Tibial nerve (tissue), 4 donors: ENCODE measurements at regions not wholly inside any gene's neighbourhood (a gene's known extent, or its start where the extent isn't known, plus 50 kb on each side); places are given as distances from the start of the nearest gene placed in this dataset.

ENCODE experiments used
- DNase-seq, 2 donors: peaks; one replicate each; pipeline ENCODE4 v3.0.0-alpha.2; 2019; ENCODE audit warnings: low spot score in 2 of 2
- H3K27ac ChIP-seq, 4 donors: fragments of 200-600 bp; sonication (generic) in 3 of 4; one replicate each; pipeline ENCODE4 v1.5.1; 2017 to 2019; ENCODE audit warnings: mild to moderate bottlenecking in 1 of 4
- H3K27me3 ChIP-seq, 2 donors: fragments of 200-600 bp; sonication (generic) in 1 of 2; one replicate each; pipeline versions ENCODE4 v1.5.1 to v1.6.0; 2017 to 2019
- H3K36me3 ChIP-seq, 3 donors: fragments of 200-600 bp; sonication (generic); one replicate each; pipeline ENCODE4 v1.5.1; 2018 to 2019
- H3K4me1 ChIP-seq, 4 donors: fragments of 200-600 bp; sonication (generic) in 3 of 4; one replicate each; pipeline ENCODE4 v1.5.1; 2017 to 2019
- H3K4me3 ChIP-seq, 4 donors: fragments of 200-600 bp; sonication (generic) in 3 of 4; one replicate each; pipeline ENCODE4 v1.5.1; 2017 to 2019; ENCODE audit warnings: mild to moderate bottlenecking in 1 of 4, moderate library complexity in 1 of 4
- H3K9me3 ChIP-seq, 4 donors: fragments of 200-600 bp; sonication (generic) in 3 of 4; one replicate each; pipeline ENCODE4 v1.5.1; 2017 to 2019
- EP300 ChIP-seq, 2 donors: sonication (generic); formaldehyde crosslinking; IDR thresholded peaks; one replicate each; pipeline ENCODE4 v1.6.1; 2017; ENCODE audit warnings: antibody characterized with exemption in 2 of 2, mild to moderate bottlenecking in 1 of 2
- POLR2A ChIP-seq, 2 donors: fragments of 450-650 bp; IDR thresholded peaks; one replicate each; pipeline ENCODE4 v1.6.1; 2017; ENCODE audit warnings: antibody characterized with exemption in 2 of 2, mild to moderate bottlenecking in 2 of 2, moderate library complexity in 2 of 2
- WGBS, 2 donors: methylation state at CpG; one replicate each; pipeline ENCODE4 v1.1.5; 2018; 5-methylcytosine and 5-hydroxymethylcytosine counted together
- TF ChIP-seq, protein P1 (sequence below), 5 experiments: fragments of 200-600 bp in 3 of 5; fragments of 450-650 bp in 2 of 5; sonication (generic) in 3 of 5; IDR thresholded peaks; one replicate each; pipeline ENCODE4 v1.5.1; 2016 to 2019; ENCODE audit warnings: antibody characterized with exemption in 5 of 5, mild to moderate bottlenecking in 3 of 5, moderate library complexity in 2 of 5

DNA sequence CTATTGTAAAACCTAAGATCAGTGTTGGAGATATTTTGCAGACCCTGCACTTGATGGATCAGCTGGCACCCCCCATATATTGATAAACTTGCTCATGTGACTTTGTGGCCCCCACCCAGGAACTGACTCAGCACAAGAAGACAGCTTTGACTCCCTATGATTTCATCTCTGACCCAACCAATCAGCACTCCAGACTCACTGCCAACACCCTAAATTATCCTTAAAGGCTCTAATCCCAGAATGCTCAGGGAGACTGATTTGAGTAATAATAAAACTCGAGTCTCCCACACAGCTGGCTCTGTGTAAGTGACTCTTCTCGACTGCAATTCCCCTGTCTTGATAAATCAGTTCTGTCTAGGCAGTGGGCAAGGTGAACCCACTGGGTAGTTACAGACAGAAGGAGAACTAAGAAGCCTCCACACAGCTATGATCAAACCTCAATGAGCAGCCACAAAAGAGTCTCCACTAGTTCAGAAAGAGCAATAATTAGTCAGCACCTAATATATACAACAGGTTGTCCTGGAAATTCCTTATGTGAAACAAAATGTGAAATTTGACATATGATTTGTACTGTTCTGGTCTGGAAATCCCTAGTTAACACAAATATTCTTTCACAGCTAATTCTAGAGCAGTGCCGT lies 52.2 kb downstream of the ACTL7B start:
- H3K27me3 ChIP-seq = no peaks in the 10 kb centered on the region
- no peaks in the 10 kb centered on the region for H3K36me3 ChIP-seq
- no peaks in the 10 kb centered on the region for H3K9me3 ChIP-seq
- no peak for DNase-seq
- TF ChIP-seq POLR2A (IDR thresholded peaks at IDR 0.05) (no peak), EP300 (IDR thresholded peaks at IDR 0.05) (no peak)
- TF ChIP-seq, protein P1, sequence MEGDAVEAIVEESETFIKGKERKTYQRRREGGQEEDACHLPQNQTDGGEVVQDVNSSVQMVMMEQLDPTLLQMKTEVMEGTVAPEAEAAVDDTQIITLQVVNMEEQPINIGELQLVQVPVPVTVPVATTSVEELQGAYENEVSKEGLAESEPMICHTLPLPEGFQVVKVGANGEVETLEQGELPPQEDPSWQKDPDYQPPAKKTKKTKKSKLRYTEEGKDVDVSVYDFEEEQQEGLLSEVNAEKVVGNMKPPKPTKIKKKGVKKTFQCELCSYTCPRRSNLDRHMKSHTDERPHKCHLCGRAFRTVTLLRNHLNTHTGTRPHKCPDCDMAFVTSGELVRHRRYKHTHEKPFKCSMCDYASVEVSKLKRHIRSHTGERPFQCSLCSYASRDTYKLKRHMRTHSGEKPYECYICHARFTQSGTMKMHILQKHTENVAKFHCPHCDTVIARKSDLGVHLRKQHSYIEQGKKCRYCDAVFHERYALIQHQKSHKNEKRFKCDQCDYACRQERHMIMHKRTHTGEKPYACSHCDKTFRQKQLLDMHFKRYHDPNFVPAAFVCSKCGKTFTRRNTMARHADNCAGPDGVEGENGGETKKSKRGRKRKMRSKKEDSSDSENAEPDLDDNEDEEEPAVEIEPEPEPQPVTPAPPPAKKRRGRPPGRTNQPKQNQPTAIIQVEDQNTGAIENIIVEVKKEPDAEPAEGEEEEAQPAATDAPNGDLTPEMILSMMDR (IDR thresholded peaks at IDR 0.05) = no peak
- H3K4me1 ChIP-seq = no peaks in the 10 kb centered on the region
- WGBS, 2 donors = 60 to 61% methylated on average over 3 of the region's 3 CpGs
- no peak overlapping the region for H3K27ac ChIP-seq
- no peak overlapping the region for H3K4me3 ChIP-seq

DNA sequence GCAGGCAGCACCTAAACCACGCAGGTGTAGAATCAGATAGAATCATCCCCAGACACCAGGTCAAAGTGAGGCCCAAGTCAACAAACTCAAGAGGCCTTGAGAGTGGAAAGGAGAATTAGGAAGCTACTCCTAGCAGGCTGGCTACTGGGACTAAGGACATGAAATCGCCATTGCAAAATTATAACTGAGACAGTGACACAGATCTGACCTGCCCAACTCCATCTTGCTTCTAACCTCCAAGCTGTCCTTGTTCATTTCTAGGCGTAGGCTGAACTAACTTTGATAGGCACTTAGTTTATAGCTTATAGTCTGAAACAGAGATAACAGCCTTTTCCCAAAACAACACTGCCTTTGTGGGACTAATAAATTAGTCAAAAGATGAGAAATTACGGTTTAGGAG lies 52.8 kb downstream of the ACTL7B start:
- 82 to 88% methylated on average over 4 of the region's 4 CpGs for WGBS, 2 donors
- TF ChIP-seq EP300 (IDR thresholded peaks at IDR 0.05) (no peak), POLR2A (IDR thresholded peaks at IDR 0.05) (no peak)
- no peak overlapping the region for H3K27ac ChIP-seq
- H3K9me3 ChIP-seq = no peaks in the 10 kb centered on the region
- no peak for DNase-seq
- H3K36me3 ChIP-seq = no peaks in the 10 kb centered on the region
- H3K27me3 ChIP-seq = no peaks in the 10 kb centered on the region
- no peaks in the 10 kb centered on the region for H3K4me1 ChIP-seq
- no peak overlapping the region for H3K4me3 ChIP-seq

DNA sequence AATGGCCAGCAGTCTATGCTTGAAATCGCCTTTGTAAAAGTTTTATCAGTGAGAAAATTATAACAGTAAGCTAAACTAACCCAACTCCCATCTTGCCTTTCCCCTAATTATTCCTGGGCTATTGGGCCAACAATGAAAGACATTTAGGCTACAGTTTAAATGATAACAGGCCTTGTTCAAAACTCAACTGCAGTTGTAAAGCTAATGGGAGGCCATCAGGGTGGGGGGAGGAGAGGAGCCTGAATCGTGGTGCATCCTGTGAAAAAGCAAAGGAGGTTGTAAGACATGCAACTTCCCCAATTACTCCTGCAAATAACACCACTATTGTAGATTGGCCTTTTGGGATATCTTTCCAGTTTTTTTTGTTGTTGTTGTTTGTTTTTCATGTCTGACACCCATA lies 53.8 kb downstream of the ACTL7B start:
- H3K27me3 ChIP-seq = no peaks in the 10 kb centered on the region
- TF ChIP-seq EP300 (IDR thresholded peaks at IDR 0.05) (no peak), POLR2A (IDR thresholded peaks at IDR 0.05) (no peak)
- TF ChIP-seq, protein P1 (IDR thresholded peaks at IDR 0.05) = no peak
- no peaks in the 10 kb centered on the region for H3K4me1 ChIP-seq
- no peak for DNase-seq
- H3K27ac ChIP-seq = no peak overlapping the region
- no peak overlapping the region for H3K4me3 ChIP-seq
- H3K9me3 ChIP-seq = no peaks in the 10 kb centered on the region
- 36 to 49% methylated on average over 2 of the region's 2 CpGs for WGBS, 2 donors
- H3K36me3 ChIP-seq = no peaks in the 10 kb centered on the region

DNA sequence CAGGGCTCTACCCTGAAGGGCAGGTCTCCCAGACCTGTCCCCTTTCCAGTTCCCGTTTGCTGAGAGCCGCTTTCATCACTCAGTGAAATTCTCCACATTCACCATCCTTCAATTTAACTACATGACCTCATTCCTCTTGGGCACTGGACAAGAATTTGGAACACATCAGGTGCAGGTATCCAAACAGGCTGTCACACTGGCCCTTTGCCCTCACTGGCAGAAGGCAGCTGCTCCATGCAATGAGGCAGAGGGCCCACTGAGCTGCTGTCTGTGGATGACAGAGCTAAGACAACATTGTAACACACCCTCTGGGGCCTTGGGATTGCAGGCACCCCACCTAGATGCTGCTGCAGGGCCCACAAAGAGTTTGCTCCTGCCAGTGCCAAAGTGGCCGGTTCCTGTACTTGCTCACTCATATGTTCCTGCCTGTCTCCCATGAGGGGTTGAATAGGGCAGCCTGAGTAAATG lies 55.1 kb downstream of the ACTL7B start:
- no peak for DNase-seq
- WGBS, 2 donors = 70 to 75% methylated on average over 3 of the region's 3 CpGs
- Histone ChIP-seq H3K36me3 (no peaks in the 10 kb centered on the region), H3K27ac (no peak overlapping the region), H3K9me3 (no peaks in the 10 kb centered on the region), H3K4me1 (no peaks in the 10 kb centered on the region), H3K27me3 (no peaks in the 10 kb centered on the region), H3K4me3 (no peak overlapping the region)
- TF ChIP-seq EP300 (IDR thresholded peaks at IDR 0.05) (no peak), POLR2A (IDR thresholded peaks at IDR 0.05) (no peak)
- TF ChIP-seq, protein P1 (IDR thresholded peaks at IDR 0.05) = no peak

DNA sequence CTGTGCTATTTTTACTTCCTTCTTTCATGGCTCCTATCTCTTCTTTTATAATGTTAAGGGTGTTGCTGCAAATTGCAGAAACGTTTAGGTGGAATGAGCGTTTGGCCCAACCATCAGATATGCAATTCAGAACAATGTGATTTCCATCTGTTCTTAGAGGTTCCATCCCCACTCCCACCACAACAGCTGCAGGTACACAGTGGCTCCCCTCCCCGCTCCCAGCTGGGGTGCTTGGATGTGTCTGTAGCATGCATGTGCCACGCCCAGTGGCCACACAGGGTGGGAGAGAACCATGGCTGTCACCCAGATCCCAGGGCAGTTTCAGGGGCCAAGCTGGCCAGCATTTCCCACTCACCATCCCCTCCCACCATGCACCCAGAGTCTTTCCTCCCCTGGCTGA lies 62.2 kb downstream of the ACTL7B start:
- Histone ChIP-seq H3K36me3 (no peaks in the 10 kb centered on the region), H3K4me3 (no peak overlapping the region), H3K27me3 (no peaks in the 10 kb centered on the region), H3K27ac (no peak overlapping the region), H3K9me3 (peaks cover 0 to 30% (median 0%) of the 10 kb centered on the region in 4 donors), H3K4me1 (no peaks in the 10 kb centered on the region)
- no peak for DNase-seq
- TF ChIP-seq, protein P1 (IDR thresholded peaks at IDR 0.05) = no peak
- no peak for TF ChIP-seq POLR2A (IDR thresholded peaks at IDR 0.05)
- no peak for TF ChIP-seq EP300 (IDR thresholded peaks at IDR 0.05)
- 87 to 95% methylated on average over 4 of the region's 4 CpGs for WGBS, 2 donors
